AG09319 (cell line): ENCODE measurements at regions not wholly inside any gene's neighbourhood (a gene's known extent, or its start where the extent isn't known, plus 50 kb on each side); places are given as distances from the start of the nearest gene placed in this dataset.

Experiments
- DNase-seq: peaks from one replicate; pipeline ENCODE4 v3.0.0-alpha.2; 2010; ENCODE audit warnings: low read depth; ENCODE audit errors: extremely low read depth
- TF ChIP-seq, protein P1 (sequence below): IDR thresholded peaks from 2 replicates; pipeline ENCODE4 v1.5.1; 2011; ENCODE audit warnings: low read depth, mild to moderate bottlenecking, inconsistent platforms, low read length, moderate library complexity

DNA sequence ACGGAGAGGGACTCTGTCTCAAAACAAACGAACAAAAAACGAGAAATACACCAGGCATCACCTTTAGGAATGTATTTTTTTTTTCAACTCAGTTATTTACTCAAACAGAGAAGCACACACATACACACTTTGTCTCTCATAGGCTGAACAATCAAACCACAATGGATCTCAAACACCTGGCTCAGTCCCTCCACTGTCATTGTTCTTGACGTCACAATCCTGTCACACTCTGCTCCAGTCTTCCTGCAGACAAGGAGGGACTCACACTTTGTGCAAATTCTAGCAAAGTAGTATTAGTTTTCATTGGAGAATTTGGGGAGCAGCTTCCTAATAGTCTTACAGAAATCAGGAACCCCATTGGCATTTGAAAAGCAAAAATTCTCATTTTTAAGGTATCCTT, 727.8 kb downstream of the BCL11B start:
- TF ChIP-seq, protein P1, sequence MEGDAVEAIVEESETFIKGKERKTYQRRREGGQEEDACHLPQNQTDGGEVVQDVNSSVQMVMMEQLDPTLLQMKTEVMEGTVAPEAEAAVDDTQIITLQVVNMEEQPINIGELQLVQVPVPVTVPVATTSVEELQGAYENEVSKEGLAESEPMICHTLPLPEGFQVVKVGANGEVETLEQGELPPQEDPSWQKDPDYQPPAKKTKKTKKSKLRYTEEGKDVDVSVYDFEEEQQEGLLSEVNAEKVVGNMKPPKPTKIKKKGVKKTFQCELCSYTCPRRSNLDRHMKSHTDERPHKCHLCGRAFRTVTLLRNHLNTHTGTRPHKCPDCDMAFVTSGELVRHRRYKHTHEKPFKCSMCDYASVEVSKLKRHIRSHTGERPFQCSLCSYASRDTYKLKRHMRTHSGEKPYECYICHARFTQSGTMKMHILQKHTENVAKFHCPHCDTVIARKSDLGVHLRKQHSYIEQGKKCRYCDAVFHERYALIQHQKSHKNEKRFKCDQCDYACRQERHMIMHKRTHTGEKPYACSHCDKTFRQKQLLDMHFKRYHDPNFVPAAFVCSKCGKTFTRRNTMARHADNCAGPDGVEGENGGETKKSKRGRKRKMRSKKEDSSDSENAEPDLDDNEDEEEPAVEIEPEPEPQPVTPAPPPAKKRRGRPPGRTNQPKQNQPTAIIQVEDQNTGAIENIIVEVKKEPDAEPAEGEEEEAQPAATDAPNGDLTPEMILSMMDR, result no peak
- DNase-seq, result no peak

- TF ChIP-seq, protein P1, result no peak
Measured at GRCh38 chr14:98545181-98545580, 726.8 kb downstream of the BCL11B start.

GRCh38 chr14:98548071-98548686, 723.8 kb downstream of the BCL11B start:
- TF ChIP-seq, protein P1, result no peak
- DNase-seq, result no peak

More at GRCh38 chr14:98545181-98545580, 726.8 kb downstream of the BCL11B start:
- no peak for DNase-seq

DNA sequence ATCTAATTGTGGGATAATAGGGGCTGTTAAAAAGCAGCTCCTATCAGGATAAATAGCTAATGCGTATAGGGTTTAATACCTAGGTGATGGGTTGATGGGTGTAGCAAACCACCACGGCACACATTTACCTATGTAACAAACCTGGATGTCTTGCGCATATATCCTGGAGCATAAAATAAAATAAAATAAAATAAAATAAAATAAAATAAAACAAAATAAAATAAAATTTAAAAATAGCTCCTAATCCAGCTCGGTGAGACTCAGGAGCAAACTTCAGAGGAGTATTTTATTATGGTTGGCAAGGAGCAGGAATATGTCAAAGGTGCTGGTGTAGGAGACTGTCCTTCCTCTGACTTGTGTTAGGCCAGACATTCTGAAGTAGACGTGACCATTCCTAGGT, 721.0 kb downstream of the BCL11B start:
- TF ChIP-seq, protein P1, result no peak
- no peak for DNase-seq

DNA sequence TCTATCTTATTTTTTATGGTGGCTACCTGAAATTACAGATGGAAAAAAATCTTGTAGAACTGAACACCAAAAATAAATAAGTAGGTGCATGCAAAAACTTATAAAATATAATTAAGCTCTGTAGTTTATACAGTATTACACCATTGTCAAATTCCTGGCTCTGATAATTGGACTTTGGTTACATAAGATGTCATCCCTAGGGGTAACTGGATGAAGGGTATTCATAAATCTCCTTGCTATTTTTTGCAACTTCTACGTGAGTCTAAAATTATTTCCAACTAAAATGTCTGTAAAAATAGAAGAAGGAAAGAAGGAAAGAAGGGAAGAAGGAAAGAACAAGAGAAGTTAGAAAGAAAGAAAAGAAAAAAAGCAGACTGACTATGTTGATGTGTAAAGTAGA, 716.6 kb downstream of the BCL11B start:
- TF ChIP-seq, protein P1, result no peak
- DNase-seq, result no peak

DNA sequence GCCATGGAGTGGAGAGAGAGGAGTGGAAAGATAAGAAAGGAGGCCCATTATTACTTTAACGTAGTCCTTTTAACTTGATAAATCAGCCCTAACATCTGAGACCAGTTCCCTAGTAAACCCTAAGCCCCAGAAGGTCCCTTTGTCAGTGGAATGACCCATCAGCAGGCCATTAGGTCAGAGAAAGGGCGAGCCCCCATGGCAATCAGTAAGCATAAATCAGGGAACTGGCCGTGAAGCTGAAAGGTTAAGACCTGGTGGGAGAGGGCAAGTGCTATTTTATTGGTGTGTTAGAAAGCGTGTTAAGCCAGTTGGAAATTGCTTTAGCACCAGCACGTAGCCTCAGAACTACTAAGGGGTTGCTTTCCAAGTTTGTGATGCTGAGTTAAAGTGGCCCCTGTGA, 708.0 kb downstream of the BCL11B start:
- TF ChIP-seq, protein P1, result no peak
- DNase-seq, result no peak

DNA sequence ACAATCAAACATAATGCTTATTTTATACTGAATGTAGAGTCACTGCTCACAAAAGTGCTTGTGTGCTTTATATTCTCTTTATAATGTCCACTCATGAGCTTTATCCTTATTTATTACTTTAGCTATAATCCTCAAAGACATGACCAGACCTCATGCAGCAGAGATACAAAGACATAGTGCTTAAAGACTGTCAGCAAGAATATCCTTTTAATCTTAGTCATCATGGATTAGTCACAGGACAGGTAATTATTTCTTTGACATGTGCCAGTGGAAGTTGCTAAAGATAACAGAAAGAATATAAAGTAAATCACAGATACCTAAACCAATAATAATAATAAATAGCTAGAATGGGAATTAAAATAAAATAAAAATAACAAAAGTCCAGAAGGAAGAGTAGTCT, 707.5 kb downstream of the BCL11B start:
- no peak for DNase-seq
- TF ChIP-seq, protein P1, result no peak
